Osteoblast (primary cell): ENCODE measurements at regions not wholly inside any gene's neighbourhood (a gene's known extent, or its start where the extent isn't known, plus 50 kb on each side); places are given as distances from the start of the nearest gene placed in this dataset.
A peak's percentile ranks its signal among the peaks of the same experiment; 100 is the strongest.

Experiments used
- DNase-seq: peaks from one replicate; pipeline ENCODE4 v3.0.0; 2011; ENCODE audit warnings: low spot score, mixed read lengths; ENCODE audit not compliant: insufficient read length; ENCODE audit errors: missing footprints
- H2AFZ ChIP-seq: 2 replicates; pipeline ENCODE4 v1.6.0; 2011; ENCODE audit warnings: mild to moderate bottlenecking, low read length
- H3K27ac ChIP-seq: 2 replicates; pipeline ENCODE4 v1.5.1; 2011; ENCODE audit warnings: mild to moderate bottlenecking, low read depth, low read length, moderate library complexity
- H3K27me3 ChIP-seq: 2 replicates; pipeline ENCODE4 v1.6.0; 2012; ENCODE audit warnings: mild to moderate bottlenecking, control low read depth, inconsistent platforms, low read length, moderate library complexity; ENCODE audit not compliant: insufficient read depth
- H3K36me3 ChIP-seq: 2 replicates; pipeline ENCODE4 v1.5.1; 2011; ENCODE audit warnings: mild to moderate bottlenecking, low read length, control low read depth, moderate library complexity; ENCODE audit not compliant: insufficient read depth
- H3K4me1 ChIP-seq: 2 replicates; pipeline ENCODE4 v1.5.1; 2011; ENCODE audit warnings: mild to moderate bottlenecking, low read length, control low read depth, moderate library complexity; ENCODE audit not compliant: insufficient read depth
- H3K4me2 ChIP-seq: 2 replicates; pipeline ENCODE4 v1.6.0; 2011; ENCODE audit warnings: mild to moderate bottlenecking, low read length; ENCODE audit not compliant: insufficient read depth
- H3K4me3 ChIP-seq: fragments of 200-600 bp; sonication (generic); 3 replicates; pipeline ENCODE4 v1.5.1; 2012; ENCODE audit warnings: mild to moderate bottlenecking, low read length, inconsistent platforms; ENCODE audit not compliant: insufficient read depth
- H3K79me2 ChIP-seq: 2 replicates; pipeline ENCODE4 v1.6.0; 2012; ENCODE audit warnings: mild to moderate bottlenecking, low read length, control low read depth, inconsistent platforms; ENCODE audit not compliant: insufficient read depth
- H3K9me3 ChIP-seq: 2 replicates; pipeline ENCODE4 v1.5.1; 2011; ENCODE audit warnings: low read depth, low read length, control low read depth
- H4K20me1 ChIP-seq: 2 replicates; pipeline ENCODE4 v1.6.0; 2012; ENCODE audit warnings: mild to moderate bottlenecking, low read length, control low read depth; ENCODE audit not compliant: insufficient read depth
- CTCF ChIP-seq: IDR thresholded peaks from 2 replicates; pipeline ENCODE4 v1.5.1; 2011; ENCODE audit warnings: mild to moderate bottlenecking, low read depth, low read length, moderate library complexity; ENCODE audit errors: extremely low read depth

GRCh38 chr20:63099456-63100173 lies 92.9 kb upstream of the BHLHE23 start:
- TF ChIP-seq CTCF: no peak
- Histone ChIP-seq H3K27me3 (peaks cover 19% of the 10 kb centered on the region), H3K4me1 (peaks cover 2% of the 10 kb centered on the region), H3K4me3 (no peak overlapping the region), H3K27ac (no peak overlapping the region), H3K4me2 (no peak overlapping the region), H4K20me1 (no peaks in the 10 kb centered on the region), H3K79me2 (no peaks in the 10 kb centered on the region), H3K9me3 (no peaks in the 10 kb centered on the region), H3K36me3 (no peaks in the 10 kb centered on the region), H2AFZ (no peak overlapping the region)
- peak; percentile 65 for DNase-seq

GRCh38 chr20:63098195-63098810 lies 91.5 kb upstream of the BHLHE23 start:
- Histone ChIP-seq H3K79me2 (no peaks in the 10 kb centered on the region), H3K4me3 (no peak overlapping the region), H3K4me2 (no peak overlapping the region), H3K27ac (no peak overlapping the region), H4K20me1 (no peaks in the 10 kb centered on the region), H3K9me3 (no peaks in the 10 kb centered on the region), H3K4me1 (peaks cover 2% of the 10 kb centered on the region), H2AFZ (no peak overlapping the region), H3K36me3 (no peaks in the 10 kb centered on the region), H3K27me3 (peaks cover 22% of the 10 kb centered on the region)
- peak; percentile 60 for DNase-seq
- TF ChIP-seq CTCF: no peak

- H3K9me3 ChIP-seq: no peaks in the 10 kb centered on the region
- no peak overlapping the region for H3K4me2 ChIP-seq
- H3K79me2 ChIP-seq: no peaks in the 10 kb centered on the region
- H4K20me1 ChIP-seq: no peaks in the 10 kb centered on the region
- H3K36me3 ChIP-seq: no peaks in the 10 kb centered on the region
- H3K27me3 ChIP-seq: peaks cover 22% of the 10 kb centered on the region
- peak; percentile 30 for DNase-seq
- H3K4me1 ChIP-seq: peaks cover 2% of the 10 kb centered on the region
- H3K4me3 ChIP-seq: no peak overlapping the region
- H2AFZ ChIP-seq: no peak overlapping the region
- H3K27ac ChIP-seq: no peak overlapping the region
- TF ChIP-seq CTCF: no peak
Measured at GRCh38 chr20:63097336-63097831, 90.6 kb upstream of the BHLHE23 start.

GRCh38 chr20:63096681-63097335 lies 90.0 kb upstream of the BHLHE23 start:
- H3K9me3 ChIP-seq: no peaks in the 10 kb centered on the region
- no peaks in the 10 kb centered on the region for H3K36me3 ChIP-seq
- H2AFZ ChIP-seq: no peak overlapping the region
- H3K27ac ChIP-seq: no peak overlapping the region
- peaks cover 2% of the 10 kb centered on the region for H3K4me1 ChIP-seq
- peaks cover 22% of the 10 kb centered on the region for H3K27me3 ChIP-seq
- H3K4me3 ChIP-seq: no peak overlapping the region
- no peak for TF ChIP-seq CTCF
- H3K4me2 ChIP-seq: no peak overlapping the region
- DNase-seq: peak; percentile 71
- no peaks in the 10 kb centered on the region for H3K79me2 ChIP-seq
- H4K20me1 ChIP-seq: no peaks in the 10 kb centered on the region
